ENCODE measurements at regions not wholly inside any gene's neighbourhood (a gene's known extent, or its start where the extent isn't known, plus 50 kb on each side); places are given as distances from the start of the nearest gene placed in this dataset.

- no peak for DNase-seq (ENCODE audit: low spot score)
Observed at GRCh38 chr10:121071901-121072300, 220.7 kb downstream of the WDR11 start.

GRCh38 chr10:121073728-121074127 is 222.6 kb downstream of the WDR11 start:
- DNase-seq (ENCODE audit: low spot score) = no peak

- peak; percentile 33 for DNase-seq (ENCODE audit: low spot score)
Observed at GRCh38 chr10:121076776-121077715, 225.9 kb downstream of the WDR11 start.

GRCh38 chr10:121078036-121078435 is 226.9 kb downstream of the WDR11 start:
- DNase-seq (ENCODE audit: low spot score) = no peak

- no peak for DNase-seq (ENCODE audit: low spot score)
Observed at GRCh38 chr10:121078672-121079102, 227.5 kb downstream of the WDR11 start.

- no peak for DNase-seq (ENCODE audit: low spot score)
Observed at GRCh38 chr10:121079226-121079625, 228.1 kb downstream of the WDR11 start.

GRCh38 chr10:121080281-121080891 is 229.2 kb downstream of the WDR11 start:
- DNase-seq (ENCODE audit: low spot score) = no peak

- DNase-seq (ENCODE audit: low spot score) = no peak
Observed at GRCh38 chr10:121081306-121081705, 230.1 kb downstream of the WDR11 start.

- no peak for DNase-seq (ENCODE audit: low spot score)
Observed at GRCh38 chr10:121082984-121083383, 231.8 kb downstream of the WDR11 start.

GRCh38 chr10:121084016-121084674 is 233.0 kb downstream of the WDR11 start:
- no peak for DNase-seq (ENCODE audit: low spot score)

- no peak for DNase-seq (ENCODE audit: low spot score)
Observed at GRCh38 chr10:121084675-121085070, 233.5 kb downstream of the WDR11 start.

- DNase-seq (ENCODE audit: low spot score) = no peak
Observed at GRCh38 chr10:121085367-121085766, 234.2 kb downstream of the WDR11 start.

- no peak for DNase-seq (ENCODE audit: low spot score)
Observed at GRCh38 chr10:121087129-121087528, 236.0 kb downstream of the WDR11 start.

GRCh38 chr10:121087688-121088087 is 236.5 kb downstream of the WDR11 start:
- no peak for DNase-seq (ENCODE audit: low spot score)

- no peak for DNase-seq (ENCODE audit: low spot score)
Observed at GRCh38 chr10:121088524-121088923, 237.4 kb downstream of the WDR11 start.

- DNase-seq (ENCODE audit: low spot score) = no peak
Observed at GRCh38 chr10:121089434-121089833, 238.3 kb downstream of the WDR11 start.

- DNase-seq (ENCODE audit: low spot score) = peak; percentile 43
Observed at GRCh38 chr10:121091961-121092719, 241.0 kb downstream of the WDR11 start.

- no peak for DNase-seq (ENCODE audit: low spot score)
Observed at GRCh38 chr10:121092720-121093095, 241.5 kb downstream of the WDR11 start.

GRCh38 chr10:121096617-121097431 is 245.7 kb downstream of the WDR11 start:
- peak; percentile 49 for DNase-seq (ENCODE audit: low spot score)

GRCh38 chr10:121098211-121098610 is 247.0 kb downstream of the WDR11 start:
- no peak for DNase-seq (ENCODE audit: low spot score)

- no peak for DNase-seq (ENCODE audit: low spot score)
Observed at GRCh38 chr10:121098751-121099150, 247.6 kb downstream of the WDR11 start.
